NCI-H460 (cell line): ENCODE measurements at regions not wholly inside any gene's neighbourhood (a gene's known extent, or its start where the extent isn't known, plus 50 kb on each side); places are given as distances from the start of the nearest gene placed in this dataset.

ENCODE experiments used
- DNase-seq: peaks from one replicate; pipeline ENCODE4 v3.0.0-alpha.2; 2016; ENCODE audit warnings: low read depth; ENCODE audit errors: extremely low read depth

DNA sequence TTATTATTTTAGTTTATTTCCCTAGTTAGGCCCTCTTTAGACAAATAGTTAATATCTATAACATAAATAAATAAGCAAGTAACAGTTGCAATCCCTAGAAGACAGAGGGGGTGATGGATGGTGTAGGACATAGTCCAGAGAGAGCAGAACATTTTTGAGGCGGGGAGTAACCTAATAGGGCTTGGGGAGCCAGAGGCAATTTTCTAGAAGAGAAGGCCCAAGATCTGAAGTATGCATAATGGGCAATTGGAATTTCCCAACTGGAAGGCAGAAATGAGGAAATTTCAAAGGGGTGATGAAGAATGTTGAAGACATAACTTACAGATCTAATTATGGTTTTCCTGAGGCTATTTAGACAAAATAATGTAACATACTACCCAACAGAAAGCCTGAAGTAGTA lies 525.7 kb downstream of the TUSC7 start:
- DNase-seq, result no peak

GRCh38 chr3:117238806-117239205 lies 529.2 kb downstream of the TUSC7 start:
- DNase-seq, result no peak

DNA sequence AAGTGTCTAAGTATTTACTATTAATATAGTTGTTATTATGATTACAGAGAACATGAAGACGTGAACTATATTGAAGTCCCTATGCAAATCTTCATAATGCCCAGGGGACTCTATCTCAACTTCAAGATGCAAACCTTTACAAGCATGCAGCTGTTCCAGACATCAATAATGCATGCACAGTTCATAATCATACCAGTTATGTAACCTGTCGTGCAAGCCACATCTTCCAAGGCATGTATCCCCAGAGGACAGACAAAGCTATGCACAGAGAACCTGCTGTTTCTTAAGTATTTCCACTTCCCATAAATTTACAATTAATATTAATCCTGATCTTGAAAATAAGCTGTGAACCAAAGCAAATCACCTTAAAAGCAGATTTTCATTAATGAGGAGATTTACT lies 534.1 kb downstream of the TUSC7 start:
- no peak for DNase-seq

- no peak for DNase-seq
Observed at GRCh38 chr3:117246771-117247555, 537.4 kb downstream of the TUSC7 start.

DNA sequence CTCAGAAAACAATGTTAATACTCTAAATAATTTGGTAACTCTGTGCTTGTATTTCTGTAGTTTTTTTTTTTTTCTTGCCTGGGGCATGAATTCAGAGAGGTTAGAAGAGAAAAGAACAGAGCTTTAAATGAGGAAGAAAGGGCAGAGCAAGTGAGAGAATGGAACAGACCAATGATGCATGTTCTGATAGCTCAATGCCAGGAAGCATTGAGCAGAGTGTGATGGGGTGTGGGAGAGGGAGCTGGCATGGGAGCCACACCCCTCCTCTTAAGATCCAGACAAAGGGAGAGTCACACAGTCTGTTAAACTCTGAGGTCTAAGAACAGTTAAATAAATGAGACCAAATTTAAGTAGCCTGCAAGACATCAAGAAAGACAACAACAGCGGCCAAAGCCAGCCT lies 538.6 kb downstream of the TUSC7 start:
- no peak for DNase-seq

DNA sequence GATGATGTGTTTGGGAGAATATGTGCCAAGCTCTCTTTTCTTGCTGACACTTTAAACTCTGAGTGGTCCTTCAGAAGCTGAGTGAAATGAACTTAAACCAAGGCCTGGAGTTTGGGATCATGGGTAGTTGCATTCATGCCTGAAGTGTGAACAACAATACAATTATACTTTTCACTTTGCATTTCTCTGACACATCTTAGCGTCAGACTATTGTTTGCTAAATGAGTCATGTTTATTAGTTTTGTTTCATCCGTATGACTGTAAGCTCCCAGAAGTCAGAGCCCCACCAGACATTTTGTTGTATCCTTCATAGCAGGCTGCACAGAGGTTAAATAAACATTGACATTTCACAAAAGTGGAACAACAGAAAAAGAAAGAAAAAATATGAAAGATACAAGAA lies 542.6 kb downstream of the TUSC7 start:
- DNase-seq, result peak; percentile 13

GRCh38 chr3:117252651-117253050 lies 543.1 kb downstream of the TUSC7 start:
- DNase-seq, result no peak

DNA sequence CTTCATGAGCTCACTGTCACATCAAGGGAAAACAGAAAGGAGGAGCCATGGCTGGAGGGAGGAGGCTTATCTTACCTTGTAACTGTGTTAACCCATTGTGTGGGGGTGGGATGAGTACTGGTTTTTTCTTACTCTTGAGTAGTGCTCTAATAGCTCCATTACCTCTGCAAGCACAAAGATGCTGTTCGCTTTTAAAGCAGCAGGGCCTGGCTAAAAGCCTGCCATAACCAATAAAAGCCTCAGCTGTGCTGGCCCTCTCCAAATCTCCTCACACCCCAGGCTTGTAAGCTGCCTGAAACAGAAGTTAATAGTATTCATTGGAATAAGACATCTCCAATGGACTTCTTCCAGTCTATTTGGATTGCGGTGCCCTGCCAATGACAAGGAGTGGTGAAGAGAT lies 544.1 kb downstream of the TUSC7 start:
- no peak for DNase-seq

DNA sequence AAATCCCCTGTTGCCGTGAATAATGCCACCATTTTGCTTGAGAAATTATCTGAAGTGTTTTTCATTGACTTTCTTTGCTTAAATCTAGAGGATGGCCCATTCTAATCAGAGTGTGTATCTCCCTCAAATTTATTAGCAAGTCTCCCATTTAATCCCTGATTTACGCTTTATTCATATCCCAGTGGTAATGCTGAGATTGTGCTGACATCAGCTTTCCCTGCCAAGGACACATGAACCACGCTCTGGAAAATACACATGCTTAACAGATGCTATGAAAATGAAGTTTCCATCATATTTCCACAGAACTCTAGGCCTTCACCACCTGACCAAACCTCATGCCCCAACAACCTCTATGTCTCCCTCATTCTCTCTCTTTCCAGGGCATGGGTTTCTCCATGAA lies 545.4 kb downstream of the TUSC7 start:
- no peak for DNase-seq

DNA sequence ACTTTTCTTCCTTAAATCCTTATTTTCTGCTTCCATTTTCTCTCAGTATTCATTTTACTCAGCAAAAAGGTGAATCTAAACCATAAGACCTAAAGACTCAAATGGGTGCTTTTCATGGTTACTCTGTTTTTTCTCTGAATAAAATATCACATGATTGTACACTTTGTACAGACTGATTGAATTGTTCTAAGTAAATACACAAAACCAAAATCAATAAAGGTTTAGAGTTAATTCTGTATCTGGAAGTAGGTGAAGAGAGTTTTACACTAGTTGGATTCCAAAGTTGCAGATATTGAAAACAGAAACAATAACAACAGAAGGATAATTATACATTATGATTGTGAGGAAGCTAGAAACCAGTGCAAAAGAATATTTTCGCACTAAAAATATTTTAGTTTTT lies 546.2 kb downstream of the TUSC7 start:
- DNase-seq, result no peak

GRCh38 chr3:117261983-117262421 lies 552.4 kb downstream of the TUSC7 start:
- no peak for DNase-seq

DNA sequence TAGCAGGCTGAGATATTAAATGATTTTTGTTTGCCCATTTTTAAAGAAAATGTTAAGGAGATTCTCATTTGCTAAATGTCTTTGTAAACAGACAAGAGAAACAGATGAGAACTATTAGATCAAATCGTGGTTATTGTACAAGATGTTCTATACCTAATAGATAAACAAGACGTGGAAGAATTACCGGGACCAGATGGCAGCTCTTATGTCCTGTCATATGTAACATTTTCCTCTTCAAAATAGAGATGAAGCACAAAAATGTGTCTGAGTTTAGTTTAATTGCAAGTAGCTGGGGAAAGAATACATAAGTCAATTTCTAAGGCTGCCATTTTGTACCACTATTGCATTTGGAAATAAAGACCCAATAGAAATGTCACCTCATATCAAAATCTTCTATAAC lies 553.7 kb downstream of the TUSC7 start:
- no peak for DNase-seq

DNA sequence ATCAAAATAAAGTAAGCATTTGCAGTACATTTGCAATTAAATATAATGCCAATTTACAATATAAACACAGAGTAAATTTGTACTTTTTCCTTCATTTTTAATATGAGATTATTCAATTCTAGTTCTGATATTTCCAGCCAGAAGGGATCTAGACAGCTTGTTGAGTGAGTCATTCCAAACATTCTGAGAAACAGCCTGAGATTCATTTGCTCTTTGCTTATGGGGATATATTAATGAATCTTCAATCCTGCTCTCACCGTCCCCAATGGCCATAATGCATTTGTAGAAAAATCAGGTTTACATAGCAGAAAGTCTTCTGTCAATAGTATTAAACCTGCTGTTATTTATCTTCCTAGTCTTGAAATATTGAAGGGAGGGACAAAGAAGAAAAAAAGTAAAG lies 554.2 kb downstream of the TUSC7 start:
- no peak for DNase-seq

DNA sequence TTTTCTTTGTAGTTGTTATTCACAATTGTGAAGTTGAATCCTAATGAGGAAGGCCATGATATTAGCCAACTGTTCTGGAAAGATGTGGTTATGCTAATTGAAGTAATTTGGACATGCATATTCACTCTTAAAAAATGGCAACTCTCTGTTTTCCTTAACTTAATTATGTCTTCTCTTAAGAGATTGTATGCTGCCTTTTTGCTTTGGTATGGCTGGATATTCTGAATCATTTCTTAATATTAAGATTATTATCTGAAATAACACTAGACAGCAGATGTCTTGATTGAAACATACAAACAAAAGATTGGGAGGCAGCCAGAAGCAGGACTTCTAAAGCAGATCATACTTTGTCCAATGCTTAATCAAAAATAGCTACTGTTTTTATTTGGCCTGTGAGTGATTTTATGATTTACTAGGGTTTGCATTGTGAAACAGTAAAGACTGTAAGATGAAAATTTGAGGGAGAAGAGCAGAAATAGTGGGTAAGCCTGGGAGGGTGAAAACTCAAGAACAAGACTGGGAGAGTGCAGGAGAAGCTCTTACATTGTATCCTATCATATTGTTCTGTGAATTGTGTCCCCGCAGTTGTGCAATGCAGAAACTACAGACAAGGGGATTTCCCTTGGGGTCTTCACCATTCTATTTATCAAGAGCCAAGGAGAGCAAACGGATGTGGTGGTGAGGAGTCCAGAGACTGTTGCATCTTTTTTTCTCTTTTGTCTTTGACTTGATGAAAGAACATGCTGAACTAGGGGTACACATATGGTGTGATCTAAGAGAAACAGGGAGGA lies 554.8 kb downstream of the TUSC7 start:
- no peak for DNase-seq

- DNase-seq, result no peak
Observed at GRCh38 chr3:117266806-117267205, 557.2 kb downstream of the TUSC7 start.

- no peak for DNase-seq
Observed at GRCh38 chr3:117268318-117268717, 558.7 kb downstream of the TUSC7 start.

DNA sequence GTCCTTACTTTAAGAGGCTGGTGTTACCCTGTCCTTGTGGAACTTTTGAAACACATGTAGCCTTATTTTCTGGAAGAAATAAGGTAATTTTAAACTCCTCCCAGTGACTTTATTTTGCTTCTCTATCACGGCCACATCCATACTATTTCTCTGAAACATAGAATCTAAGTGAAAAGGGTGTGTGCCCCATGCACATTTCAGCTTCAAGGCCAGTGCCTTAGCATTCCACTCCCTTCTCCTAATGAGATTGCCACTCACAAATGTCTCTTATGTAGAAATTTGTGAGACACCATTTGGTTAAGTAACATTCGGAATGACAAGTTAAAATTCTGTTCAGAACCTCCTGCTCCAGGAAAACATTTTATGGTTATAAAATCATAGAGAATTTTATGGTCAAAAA lies 562.7 kb downstream of the TUSC7 start:
- DNase-seq, result no peak

DNA sequence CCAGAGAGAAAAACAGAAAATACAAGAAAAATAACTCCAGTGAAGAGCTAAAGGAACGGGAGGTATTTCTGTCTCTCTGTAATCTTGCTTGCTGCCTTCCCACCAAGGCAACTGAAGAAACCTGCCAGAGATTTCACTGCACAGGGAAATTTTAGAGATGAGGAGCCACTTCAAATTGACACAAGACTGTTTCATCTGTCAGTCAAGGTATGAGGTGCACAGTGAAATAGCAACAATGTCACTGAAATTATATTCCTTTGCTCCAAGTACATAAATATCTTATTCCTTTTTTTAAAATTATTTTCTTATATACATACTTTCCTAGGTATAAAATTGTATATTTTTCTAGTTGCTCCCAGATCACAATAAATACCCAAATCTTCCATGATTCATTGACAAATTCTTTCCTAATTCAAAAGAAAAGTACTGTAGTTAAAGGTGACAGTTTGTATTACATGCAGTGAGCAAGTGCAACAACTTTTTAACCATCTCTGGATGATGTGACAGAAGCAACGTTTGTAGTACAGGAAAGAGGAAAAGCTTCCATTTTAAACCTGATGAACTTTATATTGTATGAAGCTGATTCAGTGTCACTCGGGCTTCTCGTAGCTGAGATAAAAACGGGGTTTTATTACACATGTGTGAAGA lies 563.4 kb downstream of the TUSC7 start:
- no peak for DNase-seq

- DNase-seq, result no peak
Observed at GRCh38 chr3:117277816-117278215, 568.2 kb downstream of the TUSC7 start.

DNA sequence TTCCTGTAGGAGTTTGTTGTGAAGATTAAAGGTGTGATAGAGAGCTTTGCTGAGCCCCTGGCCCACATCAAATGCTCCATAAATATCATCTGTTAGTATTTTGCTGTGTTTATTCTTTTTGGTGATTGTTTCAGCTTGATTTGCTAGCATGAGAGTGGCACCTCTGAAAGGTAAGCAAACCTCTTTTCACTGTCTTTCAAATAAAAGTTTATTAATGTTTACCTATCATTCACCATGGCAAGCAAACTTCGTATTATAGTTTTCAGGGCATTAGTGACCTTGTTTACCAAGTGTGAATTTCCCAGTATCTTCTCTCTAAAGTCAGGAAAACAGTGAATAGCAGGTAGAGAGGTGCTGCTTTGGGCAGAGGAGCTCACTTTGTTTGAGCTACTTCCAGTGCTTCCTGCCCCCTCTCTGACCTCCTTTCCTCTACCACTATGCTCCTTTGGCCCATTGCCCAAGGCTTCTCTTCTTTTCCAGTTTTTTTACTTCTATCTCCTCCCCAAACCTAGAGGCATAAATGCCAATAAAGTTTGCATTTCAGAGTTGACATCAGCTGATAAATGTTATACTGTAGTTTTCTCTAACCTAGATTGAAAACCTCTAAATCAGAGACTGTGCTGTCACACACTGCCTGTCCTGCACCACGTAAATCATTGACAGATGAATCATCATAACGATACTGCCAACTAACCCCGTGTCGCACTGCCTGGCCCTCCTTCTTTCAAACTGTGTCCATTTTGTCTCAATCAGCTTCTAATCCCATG lies 569.0 kb downstream of the TUSC7 start:
- peak; percentile 37 for DNase-seq

- no peak for DNase-seq
Observed at GRCh38 chr3:117281371-117281770, 571.8 kb downstream of the TUSC7 start.
